PFSK-1 (cell line): ENCODE measurements at regions not wholly inside any gene's neighbourhood (a gene's known extent, or its start where the extent isn't known, plus 50 kb on each side); places are given as distances from the start of the nearest gene placed in this dataset.

ENCODE experiments used
- FOXP2 ChIP-seq: optimal IDR thresholded peaks from 2 replicates; pipeline ENCODE3; 2011; ENCODE audit warnings: borderline replicate concordance, control low read depth, inconsistent platforms; ENCODE audit not compliant: insufficient read depth; ENCODE audit errors: extremely low read length, extremely low read depth
- POLR2AphosphoS5 ChIP-seq: IDR thresholded peaks from 2 replicates; pipeline ENCODE4 v1.6.1; 2012; ENCODE audit warnings: low read depth, mild to moderate bottlenecking, control low read depth, low read length, moderate library complexity
- SIN3A ChIP-seq: IDR thresholded peaks from 2 replicates; pipeline ENCODE4 v1.6.1; 2012; ENCODE audit warnings: mild to moderate bottlenecking, low read length, moderate library complexity, borderline replicate concordance; ENCODE audit not compliant: insufficient read depth
- TAF1 ChIP-seq: IDR thresholded peaks from 2 replicates; pipeline ENCODE4 v1.6.1; 2012; ENCODE audit warnings: low read length, control low read depth, borderline replicate concordance; ENCODE audit not compliant: insufficient read depth
- TF ChIP-seq, protein P1 (sequence below), 2 experiments: IDR thresholded peaks; 2 replicates each; pipeline versions ENCODE4 v1.6.1 to v1.8.0; 2011 to 2012; ENCODE audit warnings: low read depth in 2 of 2, low read length in 2 of 2, control low read depth in 1 of 2, inconsistent platforms in 1 of 2, mild to moderate bottlenecking in 1 of 2, moderate library complexity in 1 of 2; ENCODE audit not compliant: insufficient read depth in 1 of 2

DNA sequence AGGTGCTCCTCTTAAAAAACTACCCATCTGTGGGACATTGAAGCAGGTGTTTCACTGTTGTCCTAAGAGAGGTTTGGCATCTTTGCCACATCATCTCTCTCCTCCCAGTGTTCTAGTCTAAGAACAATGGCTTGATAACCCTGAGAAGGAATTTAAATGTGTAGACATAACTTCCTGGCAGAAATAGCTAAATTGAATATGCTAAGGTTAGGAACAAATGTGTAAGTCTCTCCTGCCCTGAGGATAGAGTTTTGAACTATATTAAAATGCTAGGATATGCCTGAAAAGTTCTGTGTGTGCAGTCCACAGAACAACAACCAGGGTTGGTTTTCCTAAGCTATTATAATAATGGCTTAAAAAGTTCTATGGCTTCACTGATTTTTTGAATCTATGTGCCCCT, 106.6 kb downstream of the LRRC70 start:
- TF ChIP-seq POLR2AphosphoS5 (no peak), TAF1 (no peak), SIN3A (no peak), FOXP2 (no peak)
- TF ChIP-seq, protein P1, sequence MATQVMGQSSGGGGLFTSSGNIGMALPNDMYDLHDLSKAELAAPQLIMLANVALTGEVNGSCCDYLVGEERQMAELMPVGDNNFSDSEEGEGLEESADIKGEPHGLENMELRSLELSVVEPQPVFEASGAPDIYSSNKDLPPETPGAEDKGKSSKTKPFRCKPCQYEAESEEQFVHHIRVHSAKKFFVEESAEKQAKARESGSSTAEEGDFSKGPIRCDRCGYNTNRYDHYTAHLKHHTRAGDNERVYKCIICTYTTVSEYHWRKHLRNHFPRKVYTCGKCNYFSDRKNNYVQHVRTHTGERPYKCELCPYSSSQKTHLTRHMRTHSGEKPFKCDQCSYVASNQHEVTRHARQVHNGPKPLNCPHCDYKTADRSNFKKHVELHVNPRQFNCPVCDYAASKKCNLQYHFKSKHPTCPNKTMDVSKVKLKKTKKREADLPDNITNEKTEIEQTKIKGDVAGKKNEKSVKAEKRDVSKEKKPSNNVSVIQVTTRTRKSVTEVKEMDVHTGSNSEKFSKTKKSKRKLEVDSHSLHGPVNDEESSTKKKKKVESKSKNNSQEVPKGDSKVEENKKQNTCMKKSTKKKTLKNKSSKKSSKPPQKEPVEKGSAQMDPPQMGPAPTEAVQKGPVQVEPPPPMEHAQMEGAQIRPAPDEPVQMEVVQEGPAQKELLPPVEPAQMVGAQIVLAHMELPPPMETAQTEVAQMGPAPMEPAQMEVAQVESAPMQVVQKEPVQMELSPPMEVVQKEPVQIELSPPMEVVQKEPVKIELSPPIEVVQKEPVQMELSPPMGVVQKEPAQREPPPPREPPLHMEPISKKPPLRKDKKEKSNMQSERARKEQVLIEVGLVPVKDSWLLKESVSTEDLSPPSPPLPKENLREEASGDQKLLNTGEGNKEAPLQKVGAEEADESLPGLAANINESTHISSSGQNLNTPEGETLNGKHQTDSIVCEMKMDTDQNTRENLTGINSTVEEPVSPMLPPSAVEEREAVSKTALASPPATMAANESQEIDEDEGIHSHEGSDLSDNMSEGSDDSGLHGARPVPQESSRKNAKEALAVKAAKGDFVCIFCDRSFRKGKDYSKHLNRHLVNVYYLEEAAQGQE (IDR thresholded peaks at IDR 0.05; ENCODE audit: insufficient read depth in 1 of 2, low read depth in 2 of 2, low read length in 2 of 2) = no peak

DNA sequence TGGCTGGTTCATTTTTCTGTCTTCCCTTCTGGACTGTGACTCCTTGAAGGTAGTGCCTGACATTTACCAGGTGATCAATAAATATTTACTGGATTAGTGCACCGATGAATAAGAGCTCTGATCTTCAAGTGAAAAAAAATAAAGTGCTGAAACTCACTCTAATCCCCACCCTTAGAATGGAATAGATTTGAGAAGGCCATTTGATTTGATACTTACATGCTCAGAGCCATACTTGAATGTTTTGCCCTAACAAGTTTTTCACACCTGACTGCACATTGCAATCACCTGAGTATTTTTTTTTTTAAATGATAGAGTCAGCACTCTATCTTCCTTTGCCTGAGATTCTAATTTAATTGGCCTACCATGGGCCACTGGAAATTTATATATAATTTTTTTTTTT, 105.7 kb downstream of the LRRC70 start:
- no peak for TF ChIP-seq POLR2AphosphoS5
- TF ChIP-seq SIN3A = no peak
- no peak for TF ChIP-seq TAF1
- TF ChIP-seq FOXP2 = no peak
- TF ChIP-seq, protein P1 (IDR thresholded peaks at IDR 0.05; ENCODE audit: insufficient read depth in 1 of 2, low read depth in 2 of 2, low read length in 2 of 2) = no peak

DNA sequence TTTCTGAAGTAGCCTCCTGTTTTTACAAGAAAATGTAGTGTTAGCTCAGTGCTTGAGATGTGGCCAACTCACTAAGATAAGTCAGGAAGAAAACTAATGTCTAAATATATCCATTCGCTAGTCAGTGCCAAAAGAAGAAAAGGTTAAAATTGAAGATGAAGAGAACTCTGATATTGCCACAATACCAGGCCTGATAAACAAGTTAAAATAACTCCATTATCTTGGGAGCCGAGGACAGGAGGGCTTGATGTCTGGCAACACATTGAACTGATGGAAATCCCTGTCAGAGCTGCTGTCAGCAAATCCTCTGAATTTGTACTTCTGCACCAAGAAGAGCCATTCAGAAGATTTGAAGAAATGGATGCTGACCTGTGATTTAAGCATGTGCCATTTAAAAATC, 103.4 kb downstream of the LRRC70 start:
- TF ChIP-seq FOXP2 = no peak
- no peak for TF ChIP-seq POLR2AphosphoS5
- no peak for TF ChIP-seq TAF1
- TF ChIP-seq, protein P1 (IDR thresholded peaks at IDR 0.05; ENCODE audit: insufficient read depth in 1 of 2, low read depth in 2 of 2, low read length in 2 of 2) = no peak
- TF ChIP-seq SIN3A = no peak

DNA sequence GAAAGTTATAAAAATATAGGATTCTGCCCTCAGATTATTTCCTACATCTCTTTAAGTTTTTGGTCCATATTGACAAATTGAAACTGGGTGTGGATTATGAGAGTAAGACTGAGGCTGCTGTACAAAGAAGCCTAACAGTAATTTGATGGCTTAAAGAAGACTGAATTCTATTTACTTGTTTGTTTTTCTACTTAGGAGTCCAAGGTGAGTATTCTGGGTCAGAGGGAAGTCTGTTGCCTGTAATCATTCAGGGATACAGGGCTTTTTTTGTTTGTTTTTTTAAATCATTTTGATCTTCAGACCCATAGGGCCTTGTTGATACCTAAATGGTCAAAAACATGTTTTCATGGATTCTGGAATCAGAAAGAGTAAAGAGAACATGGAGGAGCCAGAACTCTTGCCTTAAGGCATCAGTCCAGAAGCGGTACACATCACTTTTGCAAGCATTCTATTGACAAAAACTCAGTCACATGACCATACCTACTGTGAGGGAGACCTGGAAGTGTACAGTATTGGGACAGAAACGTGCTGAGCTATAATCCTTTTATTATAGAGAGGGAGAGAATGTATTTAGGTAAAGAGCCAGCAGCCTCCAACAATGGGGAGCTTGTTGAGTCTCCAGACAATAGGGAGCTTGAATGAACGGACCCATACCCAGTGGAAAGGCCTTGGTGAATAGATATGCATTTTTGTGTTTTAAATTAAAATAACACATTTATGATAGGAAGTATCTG, 102.7 kb downstream of the LRRC70 start:
- TF ChIP-seq, protein P1 (IDR thresholded peaks at IDR 0.05; ENCODE audit: insufficient read depth in 1 of 2, low read depth in 2 of 2, low read length in 2 of 2) = no peak
- no peak for TF ChIP-seq FOXP2
- no peak for TF ChIP-seq POLR2AphosphoS5
- no peak for TF ChIP-seq SIN3A
- TF ChIP-seq TAF1 = no peak

DNA sequence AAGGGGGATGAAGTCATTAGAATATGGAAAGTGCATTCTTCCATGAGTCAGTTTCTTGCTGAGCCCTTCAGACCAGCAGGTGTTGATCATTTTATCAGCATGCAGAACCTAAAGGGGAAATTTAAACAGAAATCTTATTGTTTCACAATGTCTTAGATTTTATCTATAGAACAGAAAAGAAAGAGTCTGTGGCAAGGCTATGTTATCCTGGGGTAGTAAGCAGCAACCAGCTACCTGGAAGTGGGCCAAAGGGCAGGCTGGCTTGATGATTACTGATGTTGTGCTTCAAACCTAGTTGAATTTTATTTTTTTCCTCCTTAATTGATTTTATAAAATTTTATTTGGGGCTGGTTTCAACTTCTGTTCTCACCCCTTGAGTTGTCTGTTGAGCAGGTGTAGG, 101.5 kb downstream of the LRRC70 start:
- no peak for TF ChIP-seq FOXP2
- TF ChIP-seq POLR2AphosphoS5 = no peak
- TF ChIP-seq SIN3A = no peak
- TF ChIP-seq TAF1 = no peak
- TF ChIP-seq, protein P1 (IDR thresholded peaks at IDR 0.05; ENCODE audit: insufficient read depth in 1 of 2, low read depth in 2 of 2, low read length in 2 of 2) = no peak
